Endothelial cell of umbilical vein (primary cell): ENCODE measurements at regions not wholly inside any gene's neighbourhood (a gene's known extent, or its start where the extent isn't known, plus 50 kb on each side); places are given as distances from the start of the nearest gene placed in this dataset.

Source experiments
- CTCF ChIP-seq, 2 donors: IDR thresholded peaks; 1 replicate in 1 of 2; 2 replicates in 1 of 2; pipeline ENCODE4 v1.5.1; 2011; ENCODE audit warnings: low read length in 2 of 2, mild to moderate bottlenecking in 2 of 2, moderate library complexity in 2 of 2, control low read depth in 1 of 2, inconsistent platforms in 1 of 2, low read depth in 1 of 2; ENCODE audit not compliant: insufficient read depth in 1 of 2; ENCODE audit errors: extremely low read depth in 1 of 2
- EZH2 ChIP-seq: IDR thresholded peaks from 2 replicates; pipeline ENCODE4 v1.6.1; 2012; ENCODE audit warnings: borderline replicate concordance, low read depth, mild to moderate bottlenecking, moderate library complexity, low read length, inconsistent platforms; ENCODE audit not compliant: severe bottlenecking
- MAX ChIP-seq: IDR thresholded peaks from 2 replicates; pipeline ENCODE4 v1.6.1; 2011; ENCODE audit not compliant: insufficient read depth, insufficient read length
- POLR2A ChIP-seq: IDR thresholded peaks from 2 replicates; pipeline ENCODE4 v1.6.1; 2012; ENCODE audit warnings: low read depth, mild to moderate bottlenecking, control low read depth, low read length
- POLR2AphosphoS5 ChIP-seq: IDR thresholded peaks from 2 replicates; pipeline ENCODE4 v1.6.1; 2012; ENCODE audit warnings: low read depth, mild to moderate bottlenecking, control low read depth, low read length, moderate library complexity; ENCODE audit not compliant: insufficient read depth

GRCh38 chr3:74003734-74004133, 379.0 kb upstream of the PDZRN3 start:
- no peak for TF ChIP-seq CTCF (IDR thresholded peaks at IDR 0.05; ENCODE audit: extremely low read depth in 1 of 2, insufficient read depth in 1 of 2, low read depth in 1 of 2, low read length in 2 of 2)
- no peak for TF ChIP-seq POLR2A
- no peak for TF ChIP-seq POLR2AphosphoS5
- no peak for TF ChIP-seq MAX
- no peak for TF ChIP-seq EZH2
